Sigmoid colon (tissue), 6 donors: ENCODE measurements at regions not wholly inside any gene's neighbourhood (a gene's known extent, or its start where the extent isn't known, plus 50 kb on each side); places are given as distances from the start of the nearest gene placed in this dataset.

Source experiments
- DNase-seq: peaks from one replicate; pipeline ENCODE4 v3.0.0-alpha.2; 2019
- H3K27ac ChIP-seq, 4 donors: fragments of 200-600 bp; sonication (generic); one replicate each; pipeline ENCODE4 v1.5.1; 2016 to 2019; ENCODE audit warnings: mild to moderate bottlenecking in 1 of 4
- H3K27me3 ChIP-seq, 3 donors: fragments of 200-600 bp; sonication (generic); one replicate each; pipeline ENCODE4 v1.5.1; 2019; ENCODE audit warnings: mild to moderate bottlenecking in 1 of 3
- H3K36me3 ChIP-seq, 4 donors: fragments of 200-600 bp; sonication (generic); one replicate each; pipeline ENCODE4 v1.5.1; 2016 to 2019
- H3K4me1 ChIP-seq, 4 donors: fragments of 200-600 bp; sonication (generic); one replicate each; pipeline ENCODE4 v1.5.1; 2017 to 2019
- H3K4me3 ChIP-seq, 4 donors: fragments of 200-600 bp; sonication (generic); one replicate each; pipeline ENCODE4 v1.5.1; 2017 to 2019; ENCODE audit warnings: mild to moderate bottlenecking in 2 of 4, moderate library complexity in 1 of 4
- H3K9me3 ChIP-seq, 4 donors: fragments of 200-600 bp in 3 of 4; sonication (generic) in 3 of 4; one replicate each; pipeline versions ENCODE4 v1.5.1 to v1.6.1; 2013 to 2019
- CTCF ChIP-seq, 4 experiments: fragments of 450-650 bp in 3 of 4; fragments of 200-600 bp in 1 of 4; IDR thresholded peaks; one replicate each; pipeline ENCODE4 v1.5.1; 2016 to 2019; ENCODE audit warnings: antibody characterized with exemption in 4 of 4, mild to moderate bottlenecking in 3 of 4, moderate library complexity in 2 of 4
- EP300 ChIP-seq, 4 donors: sonication (generic); formaldehyde crosslinking; IDR thresholded peaks; one replicate each; pipeline ENCODE4 v1.6.1; 2017; ENCODE audit warnings: antibody characterized with exemption in 4 of 4
- POLR2A ChIP-seq, 2 donors: fragments of 450-650 bp; IDR thresholded peaks; one replicate each; pipeline ENCODE4 v1.6.1; 2016; ENCODE audit warnings: antibody characterized with exemption in 2 of 2, mild to moderate bottlenecking in 2 of 2, moderate library complexity in 2 of 2
- POLR2AphosphoS5 ChIP-seq, 4 donors: sonication (generic); formaldehyde crosslinking; IDR thresholded peaks; one replicate each; pipeline ENCODE4 v1.6.1; 2017; ENCODE audit warnings: antibody characterized with exemption in 4 of 4
- WGBS, 2 donors: extraction: QIAGEN DNeasy Blood & Tissue Kit; methylation state at CpG; one replicate each; pipeline ENCODE4 v1.1.7; 2013; 5-methylcytosine and 5-hydroxymethylcytosine counted together
- intact Hi-C: fragments of 100-400 bp; cut with DNase I; formaldehyde crosslinking; loops from one replicate; pipeline ENCODE4 v1.15.1; 2023
- donor health status: healthy with polysubstance abuse.
- donor health status: healthy.

GRCh38 chr6:44522871-44523270 lies 135.4 kb downstream of the CDC5L start:
- Histone ChIP-seq H3K4me3 (no peak overlapping the region), H3K27ac (no peak overlapping the region), H3K4me1 (no peaks in the 10 kb centered on the region), H3K27me3 (no peaks in the 10 kb centered on the region), H3K36me3 (no peaks in the 10 kb centered on the region), H3K9me3 (peaks cover 0 to 5% (median 2%) of the 10 kb centered on the region in 4 donors)
- intact Hi-C loops = no loop called here
- 89 to 92% methylated on average over 4 of the region's 4 CpGs for WGBS, 2 donors
- no peak for DNase-seq
- TF ChIP-seq POLR2AphosphoS5 (IDR thresholded peaks at IDR 0.05) (no peak), EP300 (IDR thresholded peaks at IDR 0.05) (no peak), POLR2A (IDR thresholded peaks at IDR 0.05) (no peak), CTCF (IDR thresholded peaks at IDR 0.05) (no peak)

DNA sequence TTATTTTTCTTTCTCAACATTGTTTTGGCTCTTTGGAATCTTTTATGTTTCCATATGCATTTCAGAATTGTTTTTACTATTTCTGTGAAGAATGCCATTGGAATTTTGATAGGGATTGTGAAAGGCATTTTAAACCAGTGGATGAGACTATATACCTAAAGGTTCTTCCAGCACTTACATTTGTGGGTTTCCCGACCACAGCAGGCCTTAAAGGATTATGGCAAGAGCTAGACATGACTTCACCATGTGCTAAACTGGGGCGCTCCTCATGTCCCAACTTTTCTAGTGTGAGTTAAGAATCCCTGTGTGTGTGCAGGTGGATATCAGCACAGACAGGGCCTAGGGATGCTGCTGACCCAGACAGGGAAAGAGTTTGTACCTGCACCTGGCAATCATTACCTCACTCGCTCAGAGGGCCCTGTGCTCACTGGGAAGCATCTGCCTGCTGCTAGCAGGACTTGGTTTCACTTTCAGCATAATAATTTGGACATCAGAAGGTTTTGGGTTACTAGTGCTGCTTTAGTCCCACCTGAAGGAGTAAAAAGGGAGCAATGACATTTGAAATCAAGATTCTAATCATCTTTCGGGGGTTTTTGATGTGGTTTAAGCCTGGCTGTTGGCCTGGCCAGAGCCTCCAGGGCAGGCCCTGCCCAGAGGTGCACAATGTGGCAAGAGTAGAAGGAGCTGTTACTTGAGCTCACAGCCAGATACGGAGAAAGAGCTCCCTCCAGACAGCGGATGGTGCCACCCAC lies 137.1 kb downstream of the CDC5L start:
- no peak for DNase-seq
- intact Hi-C loops = no loop called here
- H3K4me1 ChIP-seq = no peaks in the 10 kb centered on the region
- WGBS, 2 donors = 84 to 89% methylated on average over 6 of the region's 6 CpGs
- peaks cover 0 to 4% (median 0%) of the 10 kb centered on the region in 3 donors for H3K27me3 ChIP-seq
- no peak overlapping the region for H3K27ac ChIP-seq
- no peak overlapping the region for H3K4me3 ChIP-seq
- no peak for TF ChIP-seq POLR2A (IDR thresholded peaks at IDR 0.05)
- TF ChIP-seq POLR2AphosphoS5 (IDR thresholded peaks at IDR 0.05) = no peak
- no peak for TF ChIP-seq EP300 (IDR thresholded peaks at IDR 0.05)
- no peak for TF ChIP-seq CTCF (IDR thresholded peaks at IDR 0.05)
- peaks cover 0 to 3% (median 0%) of the 10 kb centered on the region in 4 donors for H3K9me3 ChIP-seq
- no peaks in the 10 kb centered on the region for H3K36me3 ChIP-seq

DNA sequence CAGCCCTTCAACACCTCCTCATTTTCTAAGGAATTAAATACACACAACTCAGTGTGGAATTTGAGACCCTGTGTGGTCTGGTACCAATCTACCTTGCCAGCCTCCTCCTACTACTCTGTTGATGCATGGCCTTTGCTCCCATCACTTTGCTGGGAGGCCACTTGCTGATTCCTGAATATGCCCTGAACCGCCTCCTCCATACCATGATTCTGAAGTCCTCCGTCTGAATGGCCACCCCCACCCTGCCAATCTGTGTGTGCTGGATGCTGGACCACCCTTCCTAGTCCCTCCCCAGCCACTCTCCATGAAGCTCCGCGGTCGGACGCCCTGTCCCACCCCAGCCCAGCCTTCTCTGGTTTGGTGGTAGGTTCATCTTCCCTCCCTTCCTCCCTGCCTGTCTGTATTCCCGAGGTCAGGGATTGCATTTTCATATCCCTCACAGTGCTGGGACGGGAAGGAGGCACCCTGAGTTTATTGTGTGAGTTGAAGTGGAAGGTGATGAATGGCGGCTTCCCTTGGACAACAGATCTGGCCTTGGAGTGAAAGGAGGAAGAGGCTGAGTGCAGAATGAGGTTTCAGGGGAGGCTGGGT lies 138.3 kb downstream of the CDC5L start:
- H3K4me3 ChIP-seq = no peak overlapping the region
- no peak overlapping the region for H3K27ac ChIP-seq
- H3K4me1 ChIP-seq = no peaks in the 10 kb centered on the region
- DNase-seq = no peak
- peaks cover 0 to 3% (median 0%) of the 10 kb centered on the region in 4 donors for H3K9me3 ChIP-seq
- H3K36me3 ChIP-seq = no peaks in the 10 kb centered on the region
- WGBS, 2 donors = 88 to 94% methylated on average over 9 of the region's 9 CpGs
- H3K27me3 ChIP-seq = peaks cover 0 to 4% (median 0%) of the 10 kb centered on the region in 3 donors
- TF ChIP-seq EP300 (IDR thresholded peaks at IDR 0.05) (no peak), POLR2A (IDR thresholded peaks at IDR 0.05) (no peak), POLR2AphosphoS5 (IDR thresholded peaks at IDR 0.05) (no peak), CTCF (IDR thresholded peaks at IDR 0.05) (no peak)
- intact Hi-C loops = no loop called here

- intact Hi-C loops = no loop called here
- 54 to 67% methylated on average over 6 of the region's 6 CpGs for WGBS, 2 donors
- TF ChIP-seq EP300 (IDR thresholded peaks at IDR 0.05) (no peak), POLR2AphosphoS5 (IDR thresholded peaks at IDR 0.05) (no peak), CTCF (IDR thresholded peaks at IDR 0.05) (no peak), POLR2A (IDR thresholded peaks at IDR 0.05) (no peak)
- no peak overlapping the region for H3K4me3 ChIP-seq
- no peak for DNase-seq
- H3K27me3 ChIP-seq = peaks cover 0 to 4% (median 0%) of the 10 kb centered on the region in 3 donors
- H3K27ac ChIP-seq = no peak overlapping the region
- H3K36me3 ChIP-seq = no peaks in the 10 kb centered on the region
- no peaks in the 10 kb centered on the region for H3K4me1 ChIP-seq
- peaks cover 0 to 1% (median 0%) of the 10 kb centered on the region in 4 donors for H3K9me3 ChIP-seq
Observed at GRCh38 chr6:44527181-44527580, 139.7 kb downstream of the CDC5L start.
